HS-5 (cell line): ENCODE measurements at regions not wholly inside any gene's neighbourhood (a gene's known extent, or its start where the extent isn't known, plus 50 kb on each side); places are given as distances from the start of the nearest gene placed in this dataset.

Experiments
- DNase-seq: peaks from one replicate; pipeline ENCODE4 v3.0.0-alpha.2; 2012; ENCODE audit warnings: low read depth

GRCh38 chr1:83673312-83673711 lies 325.6 kb downstream of the TTLL7 start:
- DNase-seq = no peak

DNA sequence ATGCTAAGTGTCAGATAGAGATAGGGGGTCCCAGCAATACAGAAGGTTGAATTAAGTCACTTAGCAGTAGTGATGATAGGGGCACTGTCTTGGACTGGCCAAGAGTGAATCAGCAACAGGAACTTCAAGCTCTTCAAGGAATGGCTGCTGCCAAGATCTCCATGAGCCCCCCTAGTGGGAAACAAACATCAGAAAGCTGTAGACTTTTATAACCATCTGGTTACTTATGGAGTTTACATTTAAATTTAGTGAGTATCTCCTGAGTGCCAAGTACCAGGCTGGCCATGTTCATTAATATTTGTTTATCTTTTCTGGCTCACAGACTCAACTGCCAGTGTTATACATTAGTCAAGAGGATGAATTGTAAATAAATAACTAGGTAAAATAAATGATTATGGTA lies 327.3 kb downstream of the TTLL7 start:
- no peak for DNase-seq

GRCh38 chr1:83670909-83671565 lies 327.9 kb downstream of the TTLL7 start:
- DNase-seq = no peak

DNA sequence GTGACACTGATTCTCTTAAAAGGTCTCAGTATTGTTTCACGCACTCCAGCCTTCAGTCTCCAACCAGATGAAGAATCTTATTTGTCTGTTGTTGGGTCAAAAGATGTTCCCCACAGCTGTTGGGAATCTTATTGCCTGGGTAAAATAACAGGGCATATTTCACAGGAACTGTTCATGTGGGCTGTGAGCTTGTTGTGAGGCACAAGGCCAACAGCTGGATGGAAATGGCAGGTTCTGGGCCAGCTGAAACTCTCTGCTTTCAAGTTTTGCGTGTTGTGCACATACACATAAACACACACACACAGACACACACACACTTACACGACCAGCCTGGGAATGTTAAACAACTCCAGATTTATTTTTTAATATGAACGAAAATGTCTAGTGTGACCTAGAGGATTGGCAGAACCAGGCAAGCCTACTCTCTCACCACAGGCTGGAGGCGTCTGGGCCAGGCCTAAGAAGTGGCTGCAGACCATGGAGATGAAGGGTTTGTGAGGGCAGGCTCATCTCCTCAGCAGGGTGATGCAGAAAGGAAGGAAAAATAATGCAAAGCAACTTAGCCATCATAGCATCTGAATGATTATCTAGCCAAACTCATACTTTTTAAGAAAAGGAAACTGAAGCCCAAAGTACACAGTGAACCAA lies 357.0 kb downstream of the TTLL7 start:
- no peak for DNase-seq

DNA sequence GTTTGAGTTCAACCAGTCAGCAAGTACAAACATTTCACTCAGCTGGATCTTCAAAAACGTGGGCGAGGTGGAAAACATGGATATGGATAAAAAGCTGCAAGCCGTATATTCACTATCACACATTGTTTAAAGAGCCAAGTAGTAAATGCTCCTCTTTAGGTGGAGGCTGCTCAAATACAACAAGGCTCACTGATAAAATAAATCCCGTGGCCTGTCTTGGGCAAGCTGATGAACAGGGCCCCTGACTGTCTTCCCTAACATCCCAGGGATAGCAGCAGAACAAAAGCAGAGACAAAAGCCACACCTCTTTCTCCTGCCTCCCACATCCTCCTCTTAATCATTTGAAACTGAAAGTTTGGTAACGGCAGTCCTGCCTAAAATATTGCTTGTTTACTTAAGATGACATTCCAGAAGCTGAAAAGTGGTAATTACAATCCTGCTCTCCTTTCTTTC lies 357.7 kb downstream of the TTLL7 start:
- no peak for DNase-seq

DNA sequence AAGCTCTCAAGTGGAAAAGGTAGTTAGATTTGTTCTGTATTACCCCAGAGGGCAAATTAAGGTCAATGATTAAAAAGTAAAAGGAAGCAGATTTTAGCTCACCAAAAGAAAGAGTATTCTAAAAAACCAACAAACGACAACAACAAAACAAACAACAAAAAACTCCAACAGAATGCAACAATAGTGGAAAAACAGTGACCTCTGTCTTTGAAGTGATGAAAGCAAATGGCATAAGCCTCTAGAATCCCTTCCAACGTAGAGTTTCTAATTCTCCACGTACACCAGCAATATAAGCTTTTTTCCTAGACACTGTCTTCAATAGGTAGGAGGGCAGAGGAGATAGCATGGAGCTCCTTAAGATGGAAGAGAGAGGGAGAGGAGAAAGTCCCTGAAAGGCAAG lies 359.1 kb downstream of the TTLL7 start:
- no peak for DNase-seq

DNA sequence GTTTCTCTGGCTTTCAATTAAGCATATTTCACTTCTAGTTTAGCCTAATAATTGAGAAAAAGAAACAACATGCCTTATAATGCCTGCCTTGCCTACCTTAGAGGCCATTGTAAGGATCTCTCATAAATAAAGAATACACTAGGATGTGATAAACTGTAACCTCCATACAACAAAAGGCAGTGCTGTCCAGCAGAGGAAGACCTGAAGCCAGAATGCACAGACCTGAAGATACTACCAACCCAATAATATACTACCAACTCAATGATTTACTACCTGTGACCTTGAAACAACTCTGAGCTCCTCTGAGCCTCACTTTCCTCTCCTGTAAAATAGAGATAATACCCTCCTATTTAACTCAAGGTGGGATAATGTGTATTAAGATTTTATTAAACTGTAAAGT lies 361.3 kb downstream of the TTLL7 start:
- DNase-seq = no peak

DNA sequence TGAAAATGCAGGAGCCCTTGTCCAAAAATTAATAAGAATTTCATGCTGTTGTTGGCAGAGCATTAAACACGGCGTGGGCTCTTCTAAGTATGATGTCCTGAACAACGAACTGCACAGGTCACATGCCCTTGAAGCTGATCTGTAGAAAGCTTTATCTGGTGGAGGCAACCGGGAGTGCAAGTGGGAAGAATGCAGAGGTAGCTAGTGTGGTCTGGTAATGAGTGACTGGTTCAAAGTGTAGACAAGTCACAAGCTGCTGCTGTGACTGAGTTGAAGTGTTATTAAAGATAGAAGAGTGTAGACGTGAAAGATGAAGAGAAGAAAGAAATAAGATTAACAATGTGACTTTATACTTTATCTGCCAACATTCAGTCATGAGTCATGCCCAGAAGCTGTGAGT lies 361.9 kb downstream of the TTLL7 start:
- DNase-seq = no peak

GRCh38 chr1:83632906-83633305 lies 366.0 kb downstream of the TTLL7 start:
- no peak for DNase-seq

DNA sequence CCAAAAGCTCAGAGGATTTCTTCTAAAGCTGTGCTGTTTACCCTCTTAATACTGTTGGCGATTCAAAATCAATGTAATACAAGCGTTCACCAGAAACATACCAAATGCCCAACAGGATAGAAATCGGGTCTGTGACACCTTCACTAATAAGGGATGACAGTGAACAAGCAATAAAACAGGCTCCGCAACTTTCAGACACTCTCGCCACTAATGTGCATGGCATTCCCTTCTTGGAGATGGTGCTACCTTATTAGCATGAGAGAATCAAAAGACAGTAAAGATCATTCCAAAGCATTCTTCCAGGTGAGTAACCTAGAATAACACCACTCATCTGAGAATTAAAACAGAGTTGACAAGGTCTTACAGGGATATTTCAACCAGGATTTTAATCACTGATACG lies 367.1 kb downstream of the TTLL7 start:
- DNase-seq = no peak

- no peak for DNase-seq
Observed at GRCh38 chr1:83627045-83627444, 371.9 kb downstream of the TTLL7 start.

DNA sequence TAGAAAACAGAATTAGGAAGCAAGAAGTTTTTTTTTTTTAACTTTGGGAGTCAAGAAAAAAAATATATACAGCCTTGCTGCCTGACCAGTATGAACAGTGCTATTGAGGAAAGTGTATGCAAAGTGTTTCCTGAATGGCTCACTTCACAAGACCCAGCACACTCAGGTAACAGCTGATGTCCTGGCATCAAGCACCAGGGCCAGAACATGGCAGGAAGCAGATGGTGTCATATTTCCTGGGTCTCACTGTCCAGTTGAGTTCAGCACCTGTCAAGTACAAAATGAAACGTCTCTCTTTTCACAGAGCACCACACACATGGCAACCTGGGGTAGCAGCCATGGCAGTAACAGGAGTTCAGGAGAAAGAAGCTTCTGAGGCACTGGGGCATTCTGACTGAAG lies 372.3 kb downstream of the TTLL7 start:
- DNase-seq = no peak

- no peak for DNase-seq
Observed at GRCh38 chr1:83625646-83626045, 373.3 kb downstream of the TTLL7 start.

GRCh38 chr1:83620016-83620415 lies 378.9 kb downstream of the TTLL7 start:
- no peak for DNase-seq

DNA sequence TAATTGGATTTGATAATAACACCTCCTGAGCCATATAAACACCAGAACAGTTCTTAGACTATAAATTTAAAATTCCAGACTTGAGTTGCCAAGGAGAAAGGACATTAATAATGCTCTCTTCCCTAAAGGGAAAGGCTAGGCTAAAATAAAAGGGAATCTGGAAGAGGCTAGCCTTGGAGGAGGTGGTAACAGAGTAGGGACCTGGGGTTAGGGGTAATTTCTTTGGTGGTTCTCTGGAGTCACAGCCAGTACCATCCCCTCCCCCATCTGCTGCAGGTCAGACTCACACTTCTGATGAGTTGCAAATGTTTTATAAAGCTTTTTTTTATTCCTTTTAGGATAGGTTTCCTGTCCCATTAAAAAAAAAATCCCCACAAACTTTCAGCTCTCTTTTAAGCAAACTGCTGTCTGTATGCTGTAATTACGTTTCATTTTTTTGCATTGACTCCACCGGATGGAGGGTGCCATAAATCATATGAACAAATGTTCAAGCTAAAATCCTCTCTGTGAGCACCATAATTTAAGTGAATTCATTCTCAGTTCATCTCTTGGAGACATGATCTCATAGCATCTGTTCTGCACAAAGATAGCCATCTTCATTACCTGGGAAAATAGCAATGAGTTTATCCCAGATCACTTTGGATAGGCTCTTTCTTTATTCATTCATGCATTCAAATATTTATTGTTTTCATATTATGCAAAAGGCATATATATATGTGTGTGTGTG lies 379.6 kb downstream of the TTLL7 start:
- no peak for DNase-seq

- no peak for DNase-seq
Observed at GRCh38 chr1:83617883-83618282, 381.0 kb downstream of the TTLL7 start.

- DNase-seq = no peak
Observed at GRCh38 chr1:83615370-83615769, 383.6 kb downstream of the TTLL7 start.

DNA sequence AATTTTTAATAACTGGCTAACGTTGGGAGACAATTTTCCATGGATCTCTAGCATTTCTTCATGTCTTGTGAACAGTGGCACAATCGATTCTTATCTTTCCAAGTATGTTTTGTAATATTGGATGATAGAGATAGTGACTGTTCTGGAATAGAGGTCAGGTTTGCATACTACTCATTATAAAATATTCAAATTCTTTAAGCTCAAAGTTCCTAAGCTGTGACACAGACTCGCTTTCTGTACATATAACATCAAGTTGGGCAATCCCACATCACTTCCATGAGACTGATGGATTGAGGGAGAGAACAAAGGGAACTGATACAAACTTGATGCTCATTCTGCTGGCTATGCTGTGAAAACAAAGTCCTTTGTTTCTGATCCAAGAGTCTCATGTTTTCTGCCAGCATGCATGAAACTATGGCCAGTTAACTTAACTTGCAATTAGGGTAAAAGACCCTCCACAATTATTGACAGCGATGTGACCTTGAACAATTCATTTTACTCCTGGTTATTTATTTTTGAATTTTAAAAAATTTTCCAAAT lies 392.4 kb downstream of the TTLL7 start:
- DNase-seq = no peak

DNA sequence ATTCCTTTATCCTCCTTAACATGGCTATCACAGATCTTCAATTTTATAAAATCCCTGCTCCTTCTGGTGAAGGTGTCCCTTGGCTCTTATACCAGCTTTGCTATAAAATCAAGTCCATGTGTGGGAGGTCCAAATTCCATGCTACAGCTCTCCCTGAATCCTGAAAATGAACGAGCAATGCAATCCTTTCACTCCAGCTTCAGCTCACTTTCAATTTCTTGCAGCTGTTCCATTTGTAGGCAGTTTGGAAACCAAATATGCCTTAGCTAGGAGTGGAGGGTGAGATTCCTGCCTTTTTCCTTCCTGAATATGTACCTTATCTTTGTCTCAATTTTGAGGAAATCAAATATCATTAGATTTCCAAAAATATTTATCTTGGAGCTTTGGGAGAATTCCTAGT lies 402.6 kb downstream of the TTLL7 start:
- DNase-seq = no peak

DNA sequence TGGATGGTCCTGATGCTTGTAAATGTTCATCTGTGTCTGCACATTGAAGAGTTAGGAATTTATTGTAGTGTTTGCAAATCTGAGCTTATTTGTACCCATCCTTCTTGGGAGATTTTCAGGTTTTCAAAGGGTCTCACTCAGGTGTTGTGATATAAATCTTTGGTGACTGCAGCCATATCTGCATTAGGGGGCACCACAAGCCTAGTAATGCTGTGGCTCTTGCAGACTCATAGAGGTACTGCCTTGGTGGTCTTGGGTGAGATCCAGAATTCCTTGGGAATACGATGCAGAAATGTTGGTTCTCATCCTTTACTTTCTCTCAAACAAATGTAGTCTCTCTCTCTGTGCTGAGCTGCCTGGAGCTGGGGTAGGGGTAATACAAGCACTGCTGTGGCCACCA lies 405.9 kb downstream of the TTLL7 start:
- DNase-seq = no peak

DNA sequence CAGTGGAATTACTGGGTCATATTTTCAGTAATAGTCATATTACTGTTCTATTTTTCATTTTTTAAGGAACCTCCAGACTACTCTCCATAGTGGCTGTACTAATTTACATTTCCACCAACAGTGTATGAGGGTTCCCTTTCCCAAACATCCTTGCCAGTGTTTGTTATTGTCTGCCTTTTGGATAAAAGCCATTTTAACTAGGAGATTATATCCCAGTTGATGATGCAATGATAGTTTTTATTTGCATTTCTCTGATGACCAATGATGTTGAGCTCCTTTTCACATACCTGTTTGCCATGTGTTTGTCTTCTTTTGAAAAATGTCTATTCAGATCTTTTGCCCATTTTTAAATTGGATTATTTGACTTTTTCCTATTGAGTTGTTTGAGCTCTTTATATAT lies 410.8 kb downstream of the TTLL7 start:
- DNase-seq = no peak

GRCh38 chr1:83583351-83584014 lies 415.4 kb downstream of the TTLL7 start:
- DNase-seq = no peak

DNA sequence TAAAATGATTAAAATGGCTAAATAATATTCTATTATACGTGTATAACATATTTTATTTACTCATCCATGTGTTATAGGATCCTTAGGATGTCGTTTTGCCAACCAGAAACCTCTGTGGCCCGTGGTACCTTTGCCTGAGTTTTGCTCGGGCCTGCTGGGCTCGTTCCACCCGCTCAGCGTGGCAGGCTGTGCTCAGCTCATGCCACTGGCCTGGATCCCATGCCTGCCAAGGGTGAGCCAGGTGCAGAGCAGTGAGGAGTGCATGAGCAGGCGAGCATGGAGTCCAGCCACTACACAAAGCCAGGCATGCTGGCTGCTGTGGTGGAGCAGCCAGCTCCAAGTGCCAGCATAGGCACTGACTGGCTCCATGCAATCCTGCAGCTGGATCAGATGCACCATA lies 417.2 kb downstream of the TTLL7 start:
- no peak for DNase-seq
